ENCODE measurements at regions not wholly inside any gene's neighbourhood (a gene's known extent, or its start where the extent isn't known, plus 50 kb on each side); places are given as distances from the start of the nearest gene placed in this dataset.

DNA sequence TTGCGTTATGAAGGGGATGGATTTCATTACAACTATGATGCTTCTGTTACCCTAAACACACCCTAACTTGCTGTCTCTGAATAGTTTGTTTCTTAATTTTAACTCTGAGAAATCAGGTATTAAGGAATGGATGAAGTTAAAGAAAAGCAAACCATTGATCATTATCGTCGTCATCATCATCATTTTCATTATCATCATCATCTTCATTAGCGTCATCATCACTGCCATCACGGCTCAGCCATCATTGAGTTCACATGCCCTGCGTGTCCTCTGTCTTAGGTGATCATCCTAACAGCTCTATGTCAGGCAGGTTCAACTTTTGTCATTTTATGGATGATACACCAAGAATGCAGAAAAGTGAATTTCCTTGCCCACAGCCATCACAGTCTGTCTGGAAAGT, 477.5 kb upstream of the EEF2KMT start:
- FAIRE-seq (no peak), DNase-seq (ENCODE audit: low spot score in 2 of 2) (no peak)

GRCh38 chr16:5572056-5572455, 474.5 kb upstream of the EEF2KMT start:
- no peak for DNase-seq (ENCODE audit: low spot score in 2 of 2)
- no peak for FAIRE-seq

DNA sequence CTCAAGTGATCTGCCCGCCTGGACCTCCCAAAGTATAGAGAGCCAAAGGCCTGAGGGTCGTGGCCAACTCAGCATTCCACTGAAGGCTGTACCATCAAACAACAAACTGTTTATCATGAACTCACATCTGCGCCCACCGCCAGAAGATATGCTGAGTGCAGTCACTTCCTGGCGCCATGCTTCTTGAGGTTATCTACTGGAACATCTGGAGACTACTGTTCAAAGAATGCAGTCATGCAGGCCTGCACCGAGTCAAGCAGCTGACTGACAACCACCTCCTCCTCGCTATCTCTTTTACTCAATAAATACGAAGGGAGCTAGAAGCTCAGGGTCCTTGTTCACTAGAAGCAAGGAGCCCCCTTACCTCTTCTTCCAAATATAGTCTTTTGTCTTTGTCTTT, 473.9 kb upstream of the EEF2KMT start:
- FAIRE-seq (no peak), DNase-seq (ENCODE audit: low spot score in 2 of 2) (no peak)

- FAIRE-seq (no peak), DNase-seq (ENCODE audit: low spot score in 2 of 2) (no peak)
These were observed 464.2 kb upstream of the EEF2KMT start for GRCh38 chr16:5561800-5562199.

GRCh38 chr16:5560084-5560483, 462.5 kb upstream of the EEF2KMT start:
- no peak for DNase-seq (ENCODE audit: low spot score in 2 of 2)
- no peak for FAIRE-seq

- no peak for FAIRE-seq
- no peak for DNase-seq (ENCODE audit: low spot score in 2 of 2)
These were observed 460.4 kb upstream of the EEF2KMT start for GRCh38 chr16:5557966-5558365.

- no peak for FAIRE-seq
- DNase-seq (ENCODE audit: low spot score in 2 of 2), result no peak
These were observed 459.9 kb upstream of the EEF2KMT start for GRCh38 chr16:5557448-5557847.

DNA sequence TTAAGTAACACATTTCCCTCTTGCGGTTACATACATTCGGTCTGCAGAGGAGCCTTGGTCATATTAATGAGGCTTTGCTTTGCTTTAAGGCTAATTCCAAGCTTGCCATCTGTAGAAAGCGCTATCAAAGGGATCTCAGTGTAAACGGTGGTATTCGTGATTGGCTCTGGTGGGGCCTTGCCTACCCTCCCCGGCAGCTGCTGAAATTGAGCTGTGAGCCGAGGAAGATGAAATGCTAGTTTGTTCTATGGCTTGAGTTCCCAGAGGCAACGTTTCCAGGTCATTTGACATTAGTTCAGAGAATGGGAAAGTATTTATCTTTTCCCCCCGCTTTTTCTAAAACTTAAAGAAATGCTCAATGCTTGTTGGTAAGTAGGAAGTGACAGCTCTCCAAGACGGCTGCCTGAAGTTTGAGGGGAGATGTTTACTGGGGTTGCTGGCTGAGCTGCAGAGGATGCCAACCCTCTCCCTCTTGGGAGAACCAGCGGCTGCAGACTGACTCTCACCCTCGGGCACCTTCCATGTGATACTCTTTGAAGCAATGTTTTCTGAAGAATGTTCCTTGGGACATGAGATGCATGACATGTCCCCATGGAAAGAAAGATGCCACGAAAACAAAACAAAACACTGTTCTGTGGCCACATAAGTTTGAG, 458.7 kb upstream of the EEF2KMT start:
- DNase-seq (ENCODE audit: low spot score in 2 of 2) (no peak), FAIRE-seq (no peak)

DNA sequence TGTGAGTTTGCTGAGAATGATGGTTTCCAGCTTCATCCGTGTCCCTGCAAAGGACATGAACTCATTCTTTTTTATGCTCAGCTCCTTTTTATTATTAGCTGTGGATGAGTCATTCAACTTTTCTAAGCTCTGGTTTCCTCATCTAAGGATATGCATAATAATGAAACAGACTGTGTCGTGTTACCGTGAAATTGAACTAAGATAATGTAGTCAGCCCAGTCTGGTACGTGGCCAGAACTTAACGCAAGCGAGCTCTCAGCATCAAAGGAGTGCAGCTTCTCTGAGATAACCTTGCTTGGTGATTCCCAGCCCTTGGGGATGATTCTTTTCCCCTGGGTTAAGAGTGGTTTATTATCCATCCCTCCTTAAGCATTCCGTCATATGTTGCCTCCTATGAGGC, 454.3 kb upstream of the EEF2KMT start:
- no peak for DNase-seq (ENCODE audit: low spot score in 2 of 2)
- no peak for FAIRE-seq

- DNase-seq (ENCODE audit: low spot score in 2 of 2) (no peak), FAIRE-seq (no peak)
These were observed 452.2 kb upstream of the EEF2KMT start for GRCh38 chr16:5549802-5550201.

DNA sequence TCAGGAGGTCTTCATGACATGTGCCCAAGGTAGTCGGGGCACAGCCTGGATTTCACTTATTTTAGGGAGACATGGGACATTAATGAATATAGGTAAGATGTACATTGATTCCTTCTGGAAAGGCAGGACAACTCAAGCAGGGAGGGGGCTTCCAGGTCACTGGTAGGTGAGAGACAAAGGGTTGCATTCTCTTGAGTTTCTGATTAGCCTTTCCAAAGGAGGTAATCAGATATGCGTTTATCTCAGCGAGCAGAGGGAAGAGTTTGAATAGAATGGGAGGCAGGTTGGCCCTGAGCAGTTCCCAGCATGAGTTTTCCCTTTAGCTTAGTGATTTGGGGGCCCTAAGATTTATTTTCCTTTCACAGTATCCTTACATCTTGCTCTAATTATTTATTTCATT, 443.8 kb upstream of the EEF2KMT start:
- DNase-seq (ENCODE audit: low spot score in 2 of 2) (no peak), FAIRE-seq (no peak)

DNA sequence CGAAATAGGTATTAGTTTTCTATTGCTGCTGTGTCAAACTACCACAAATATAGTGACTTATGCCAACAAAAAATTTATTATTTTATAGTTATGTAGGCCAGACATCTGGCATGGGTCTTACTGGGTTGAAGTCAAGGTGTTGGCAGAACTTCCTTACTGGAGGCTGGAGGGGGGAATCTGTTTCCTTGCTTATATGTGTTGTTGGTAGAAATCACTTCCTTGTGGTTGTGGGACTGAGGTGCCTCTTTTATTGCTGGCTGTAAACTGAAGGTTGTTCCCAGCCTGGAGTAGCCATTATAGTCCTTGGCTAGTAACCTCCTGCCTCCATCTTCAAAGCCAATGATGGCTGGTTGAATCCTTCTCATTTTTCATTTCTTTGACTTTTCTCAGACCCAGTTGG, 439.8 kb upstream of the EEF2KMT start:
- FAIRE-seq (no peak), DNase-seq (ENCODE audit: low spot score in 2 of 2) (no peak)

- FAIRE-seq (no peak), DNase-seq (ENCODE audit: low spot score in 2 of 2) (no peak)
These were observed 435.8 kb upstream of the EEF2KMT start for GRCh38 chr16:5533321-5533888.

DNA sequence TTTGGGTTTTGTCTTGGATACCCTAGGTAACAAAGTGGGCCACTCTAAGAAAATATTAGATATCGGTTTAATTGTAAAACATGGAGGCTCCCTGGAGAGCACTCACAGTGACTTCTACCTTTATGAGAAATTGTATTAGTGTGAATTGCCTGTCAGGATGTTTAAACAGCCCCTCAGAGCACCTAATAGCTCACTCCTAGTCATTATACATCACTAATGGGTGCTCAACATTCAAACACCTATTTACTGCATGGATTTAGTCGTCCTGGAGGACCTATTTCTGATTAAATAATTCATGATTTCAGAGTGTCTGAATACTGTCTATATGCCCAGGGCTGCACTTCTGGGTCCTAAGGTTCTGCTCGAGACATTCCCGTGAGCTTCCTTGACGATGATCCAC, 430.2 kb upstream of the EEF2KMT start:
- FAIRE-seq (no peak), DNase-seq (ENCODE audit: low spot score in 2 of 2) (no peak)

DNA sequence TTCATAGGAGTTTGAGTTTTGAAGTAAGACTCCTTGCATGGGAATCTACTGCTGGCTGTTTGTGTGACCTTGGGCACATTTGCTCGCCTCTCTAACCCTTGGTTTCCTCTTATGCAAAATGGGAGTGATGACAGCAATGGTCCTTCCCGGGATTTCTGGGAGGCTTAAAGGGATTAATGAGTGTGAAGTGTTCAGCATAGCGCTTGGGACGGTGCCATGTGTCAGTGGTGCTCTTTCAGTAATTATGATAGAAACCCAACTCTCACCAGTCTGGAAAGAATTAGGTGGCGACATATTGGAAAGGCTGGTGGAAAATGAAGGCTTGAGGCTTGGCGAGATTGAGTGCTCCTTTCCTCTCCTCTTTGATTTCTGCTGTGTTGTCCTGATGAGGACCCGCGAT, 429.2 kb upstream of the EEF2KMT start:
- DNase-seq (ENCODE audit: low spot score in 2 of 2) (no peak), FAIRE-seq (no peak)

GRCh38 chr16:5523829-5524228, 426.2 kb upstream of the EEF2KMT start:
- DNase-seq (ENCODE audit: low spot score in 2 of 2) (no peak), FAIRE-seq (no peak)

DNA sequence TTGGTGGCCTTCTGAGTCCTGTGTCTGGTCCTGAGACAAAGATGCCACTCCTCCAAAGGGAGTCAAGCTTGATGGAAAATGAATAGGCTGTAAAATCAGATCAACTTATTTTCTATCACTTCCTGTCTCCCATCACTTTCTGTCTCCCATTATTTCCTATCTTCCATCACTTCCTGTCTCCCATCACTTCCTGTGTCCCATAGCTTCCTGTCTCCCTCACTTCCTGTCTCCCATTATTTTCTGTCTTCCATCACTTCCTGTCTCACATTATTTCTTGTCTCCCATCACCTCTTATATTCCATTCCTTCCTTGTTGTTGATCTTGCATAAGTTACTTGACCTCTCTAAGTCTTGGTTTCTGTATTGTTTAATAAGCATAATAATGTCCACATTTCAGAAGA, 418.5 kb upstream of the EEF2KMT start:
- no peak for FAIRE-seq
- no peak for DNase-seq (ENCODE audit: low spot score in 2 of 2)

- FAIRE-seq (no peak), DNase-seq (ENCODE audit: low spot score in 2 of 2) (no peak)
These were observed 414.4 kb upstream of the EEF2KMT start for GRCh38 chr16:5512014-5512413.

DNA sequence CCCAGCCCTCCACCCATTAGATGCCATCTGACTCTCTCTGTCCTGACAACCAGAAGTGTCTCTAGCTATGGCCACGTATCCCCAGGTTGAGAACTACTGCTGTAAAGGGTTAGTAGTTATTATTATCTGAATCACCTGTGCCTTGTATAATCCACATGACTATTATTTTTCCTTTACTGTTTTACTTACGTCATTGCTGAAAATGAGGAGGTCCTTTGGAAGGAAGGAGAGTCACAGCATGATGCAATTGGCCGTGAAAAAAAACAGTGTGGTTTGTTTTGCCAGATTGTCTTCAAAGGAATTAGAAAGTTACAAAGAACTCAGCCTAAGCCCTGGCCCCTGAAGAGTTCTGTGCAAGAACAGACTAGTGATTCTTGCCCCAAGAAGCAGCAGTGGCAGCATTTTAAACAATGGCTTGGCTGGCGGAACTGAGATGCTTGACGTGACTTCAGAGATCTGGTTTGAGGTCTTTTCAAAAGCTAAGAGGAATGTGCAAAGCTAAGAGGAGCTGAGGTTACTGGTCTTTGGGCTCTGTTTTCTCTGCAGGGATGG, 413.3 kb upstream of the EEF2KMT start:
- FAIRE-seq, result no peak
- no peak for DNase-seq (ENCODE audit: low spot score in 2 of 2)

DNA sequence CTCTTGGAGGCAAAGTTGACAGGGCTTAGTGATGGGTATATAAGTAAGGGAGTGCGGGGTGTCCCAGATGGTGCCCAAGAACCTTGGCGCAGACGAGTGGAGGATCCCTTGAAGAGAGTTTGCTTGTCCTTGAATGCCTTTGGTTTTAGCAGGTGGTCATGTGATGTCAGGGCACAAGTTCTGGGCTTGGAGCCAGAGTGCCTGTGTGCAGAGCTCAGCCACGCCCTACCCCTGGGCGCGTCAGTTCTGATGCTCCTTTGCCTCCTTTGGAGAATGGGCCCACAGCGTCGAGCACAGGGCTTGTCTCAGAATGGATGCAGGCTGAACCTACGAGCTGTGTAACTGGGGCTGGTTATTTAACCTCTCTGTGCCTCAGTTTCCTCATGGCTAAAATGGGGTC, 412.2 kb upstream of the EEF2KMT start:
- FAIRE-seq (no peak), DNase-seq (ENCODE audit: low spot score in 2 of 2) (no peak)

GRCh38 chr16:5509336-5509735, 411.7 kb upstream of the EEF2KMT start:
- DNase-seq (ENCODE audit: low spot score in 2 of 2) (no peak), FAIRE-seq (no peak)

- FAIRE-seq (no peak), DNase-seq (ENCODE audit: low spot score in 2 of 2) (no peak)
These were observed 410.8 kb upstream of the EEF2KMT start for GRCh38 chr16:5508371-5508770.

GRCh38 chr16:5506021-5506420, 408.4 kb upstream of the EEF2KMT start:
- FAIRE-seq, result no peak
- no peak for DNase-seq (ENCODE audit: low spot score in 2 of 2)

Measured in frontal cortex (tissue), 3 donors.